ENCODE measurements at regions not wholly inside any gene's neighbourhood (a gene's known extent, or its start where the extent isn't known, plus 50 kb on each side); places are given as distances from the start of the nearest gene placed in this dataset.

GRCh38 chr12:127273626-127274025 is 993.3 kb upstream of the TMEM132C start:
- no peak overlapping the region for H3K27ac ChIP-seq (ENCODE audit: low read depth)

More at GRCh38 chr12:127273626-127274025, 993.3 kb upstream of the TMEM132C start:
- Histone ChIP-seq H3K36me3 (ENCODE audit: insufficient read depth) (no peaks in the 10 kb centered on the region), H2AFZ (no peak overlapping the region), H3K4me2 (no peak overlapping the region), H3K4me1 (ENCODE audit: insufficient read depth) (no peaks in the 10 kb centered on the region), H3K79me2 (replicated peaks; ENCODE audit: insufficient read depth) (no peaks in the 10 kb centered on the region), H4K20me1 (replicated peaks; ENCODE audit: insufficient read depth) (no peaks in the 10 kb centered on the region), H3K27me3 (ENCODE audit: insufficient read depth) (no peaks in the 10 kb centered on the region), H3K9me2 (ENCODE audit: insufficient read depth) (no peaks in the 10 kb centered on the region), H3F3A (replicated peaks; ENCODE audit: low read depth) (no peaks in the 10 kb centered on the region), H3K4me3 (no peak overlapping the region)
- no peak overlapping the region for H3K27ac Mint-ChIP-seq
- no peak for TF ChIP-seq ZNF462 (CRISPR knock-in tag; IDR thresholded peaks at IDR 0.05)
- no peak for TF ChIP-seq ZNF331 (CRISPR knock-in tag; IDR thresholded peaks at IDR 0.05; ENCODE audit: low read depth)
- no peak for TF ChIP-seq JUNB (IDR thresholded peaks at IDR 0.05; ENCODE audit: unreplicated experiment)
- TF ChIP-seq EZH2phosphoT487 (IDR thresholded peaks at IDR 0.05; ENCODE audit: unreplicated experiment): no peak
- no peak for TF ChIP-seq REST (IDR thresholded peaks at IDR 0.05; ENCODE audit: unreplicated experiment)
- no peak for TF ChIP-seq ZNF114 (CRISPR knock-in tag; IDR thresholded peaks at IDR 0.05)
- no peak for TF ChIP-seq NANOG (IDR thresholded peaks at IDR 0.05; ENCODE audit: borderline replicate concordance)
- no peak for TF ChIP-seq EZH2 (IDR thresholded peaks at IDR 0.05; ENCODE audit: low read depth, unreplicated experiment)
- no peak for TF ChIP-seq CREB1 (CRISPR knock-in tag; IDR thresholded peaks at IDR 0.05; ENCODE audit: low read depth)
- TF ChIP-seq STAT1 (IDR thresholded peaks at IDR 0.05; ENCODE audit: unreplicated experiment): no peak
- TF ChIP-seq POLR2AphosphoS5 (IDR thresholded peaks at IDR 0.05; ENCODE audit: low read depth): no peak
- TF ChIP-seq CTCF (conservative IDR thresholded peaks at IDR 0.05; ENCODE audit: low read depth in 2 of 2): no peak
- no peak for TF ChIP-seq ETS1 (IDR thresholded peaks at IDR 0.05)
- H3K4me1 Mint-ChIP-seq: no peaks in the 10 kb centered on the region
- DNase-seq (ENCODE audit: low spot score) (no peak), ATAC-seq (no peak)
- no peak overlapping the region for H3K4me3 Mint-ChIP-seq
- H3K36me3 Mint-ChIP-seq (ENCODE audit: low read depth): peaks cover 34% of the 10 kb centered on the region
- peaks cover 94% of the 10 kb centered on the region for H3K9me3 Mint-ChIP-seq
- peaks cover 7% of the 10 kb centered on the region for H3K27me3 Mint-ChIP-seq (ENCODE audit: insufficient read depth, low read depth, poor library complexity)
